SU-DHL-6 (cell line): ENCODE measurements at regions not wholly inside any gene's neighbourhood (a gene's known extent, or its start where the extent isn't known, plus 50 kb on each side); places are given as distances from the start of the nearest gene placed in this dataset.

Experiments
- EZH2phosphoT487 ChIP-seq: fragments of 200-600 bp; sonication (generic), shearing (Covaris generic); conservative IDR thresholded peaks from 2 replicates; pipeline ENCODE4 v1.6.1; 2018; ENCODE audit warnings: mild to moderate bottlenecking, antibody characterized with exemption, low read length, moderate library complexity, mixed read lengths
- TF ChIP-seq, protein P1 (sequence below): fragments of 200-600 bp; sonication (generic); IDR thresholded peaks from one replicate; pipeline ENCODE4 v1.5.1; 2017; ENCODE audit warnings: antibody characterized with exemption, mild to moderate bottlenecking, low read length, moderate library complexity; ENCODE audit not compliant: insufficient read depth, poor library complexity, severe bottlenecking

DNA sequence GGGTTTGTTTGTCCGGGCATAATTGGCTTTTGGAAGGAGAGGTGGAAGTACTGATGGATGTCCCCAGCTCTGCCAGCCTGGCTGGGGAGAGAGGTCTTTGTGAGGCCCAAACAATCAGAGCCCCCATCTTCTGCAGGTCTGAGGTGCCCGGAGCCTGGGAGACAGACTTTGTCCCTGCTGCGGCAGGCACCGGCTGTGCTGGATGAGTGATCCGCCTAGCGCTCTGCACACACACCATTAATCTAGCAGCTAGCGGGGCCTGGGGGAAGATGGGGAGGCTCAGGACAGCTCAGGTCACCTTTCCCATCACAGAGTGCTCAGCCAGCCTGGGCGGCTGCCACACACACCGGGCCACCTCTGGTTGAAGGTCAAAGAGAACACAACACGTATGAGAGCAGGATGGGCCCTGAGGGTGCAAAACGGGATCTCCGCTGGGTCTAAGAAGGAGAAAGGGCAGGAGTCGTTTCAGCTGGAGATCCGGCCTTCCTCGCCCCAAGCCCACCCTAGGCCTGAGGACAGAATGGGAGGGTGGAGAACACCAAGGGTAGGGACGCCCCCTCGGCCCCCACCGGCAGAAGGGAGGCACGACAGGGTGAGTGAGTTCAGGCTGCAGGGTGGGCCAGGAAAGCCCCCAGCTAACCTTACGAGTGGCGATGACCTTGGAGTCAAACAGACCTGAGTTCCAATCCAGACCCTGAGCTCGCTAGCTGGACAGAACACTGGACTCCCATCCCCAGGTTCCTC is 341.8 kb downstream of the NPHP4 start:
- TF ChIP-seq, protein P1, sequence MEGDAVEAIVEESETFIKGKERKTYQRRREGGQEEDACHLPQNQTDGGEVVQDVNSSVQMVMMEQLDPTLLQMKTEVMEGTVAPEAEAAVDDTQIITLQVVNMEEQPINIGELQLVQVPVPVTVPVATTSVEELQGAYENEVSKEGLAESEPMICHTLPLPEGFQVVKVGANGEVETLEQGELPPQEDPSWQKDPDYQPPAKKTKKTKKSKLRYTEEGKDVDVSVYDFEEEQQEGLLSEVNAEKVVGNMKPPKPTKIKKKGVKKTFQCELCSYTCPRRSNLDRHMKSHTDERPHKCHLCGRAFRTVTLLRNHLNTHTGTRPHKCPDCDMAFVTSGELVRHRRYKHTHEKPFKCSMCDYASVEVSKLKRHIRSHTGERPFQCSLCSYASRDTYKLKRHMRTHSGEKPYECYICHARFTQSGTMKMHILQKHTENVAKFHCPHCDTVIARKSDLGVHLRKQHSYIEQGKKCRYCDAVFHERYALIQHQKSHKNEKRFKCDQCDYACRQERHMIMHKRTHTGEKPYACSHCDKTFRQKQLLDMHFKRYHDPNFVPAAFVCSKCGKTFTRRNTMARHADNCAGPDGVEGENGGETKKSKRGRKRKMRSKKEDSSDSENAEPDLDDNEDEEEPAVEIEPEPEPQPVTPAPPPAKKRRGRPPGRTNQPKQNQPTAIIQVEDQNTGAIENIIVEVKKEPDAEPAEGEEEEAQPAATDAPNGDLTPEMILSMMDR = no peak
- no peak for TF ChIP-seq EZH2phosphoT487
